ENCODE measurements at regions not wholly inside any gene's neighbourhood (a gene's known extent, or its start where the extent isn't known, plus 50 kb on each side); places are given as distances from the start of the nearest gene placed in this dataset.

DNA sequence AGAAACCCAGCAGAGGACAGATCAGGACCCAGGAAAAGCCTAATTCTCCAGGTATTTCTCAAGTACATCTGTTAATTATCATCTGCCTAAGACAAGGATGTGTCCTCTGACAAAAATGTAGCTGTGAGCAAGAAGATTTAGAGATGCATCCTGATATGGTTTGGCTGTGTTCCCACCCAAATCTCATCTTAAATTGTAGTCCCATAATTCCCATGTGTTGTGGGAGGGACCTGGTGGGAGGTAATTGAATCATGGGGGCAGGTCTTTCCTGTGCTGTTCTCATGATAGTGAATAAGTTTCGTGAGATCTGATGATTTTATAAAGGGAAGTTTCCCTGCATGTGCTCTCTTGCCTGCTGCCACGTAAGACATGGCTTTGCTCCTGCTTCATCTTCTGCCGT, 381.8 kb downstream of the BUD13 start:
- TF ChIP-seq, protein P1, sequence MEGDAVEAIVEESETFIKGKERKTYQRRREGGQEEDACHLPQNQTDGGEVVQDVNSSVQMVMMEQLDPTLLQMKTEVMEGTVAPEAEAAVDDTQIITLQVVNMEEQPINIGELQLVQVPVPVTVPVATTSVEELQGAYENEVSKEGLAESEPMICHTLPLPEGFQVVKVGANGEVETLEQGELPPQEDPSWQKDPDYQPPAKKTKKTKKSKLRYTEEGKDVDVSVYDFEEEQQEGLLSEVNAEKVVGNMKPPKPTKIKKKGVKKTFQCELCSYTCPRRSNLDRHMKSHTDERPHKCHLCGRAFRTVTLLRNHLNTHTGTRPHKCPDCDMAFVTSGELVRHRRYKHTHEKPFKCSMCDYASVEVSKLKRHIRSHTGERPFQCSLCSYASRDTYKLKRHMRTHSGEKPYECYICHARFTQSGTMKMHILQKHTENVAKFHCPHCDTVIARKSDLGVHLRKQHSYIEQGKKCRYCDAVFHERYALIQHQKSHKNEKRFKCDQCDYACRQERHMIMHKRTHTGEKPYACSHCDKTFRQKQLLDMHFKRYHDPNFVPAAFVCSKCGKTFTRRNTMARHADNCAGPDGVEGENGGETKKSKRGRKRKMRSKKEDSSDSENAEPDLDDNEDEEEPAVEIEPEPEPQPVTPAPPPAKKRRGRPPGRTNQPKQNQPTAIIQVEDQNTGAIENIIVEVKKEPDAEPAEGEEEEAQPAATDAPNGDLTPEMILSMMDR (IDR thresholded peaks at IDR 0.05) = no peak
- no peak for TF ChIP-seq POLR2AphosphoS5 (IDR thresholded peaks at IDR 0.05)

All from suprapubic skin (tissue), 3 donors.